Middle frontal gyrus (tissue), 1 donor: ENCODE measurements at regions not wholly inside any gene's neighbourhood (a gene's known extent, or its start where the extent isn't known, plus 50 kb on each side); places are given as distances from the start of the nearest gene placed in this dataset.

Experiments used
- DNase-seq: peaks from one replicate; pipeline ENCODE4 v3.0.0-alpha.2; 2015; ENCODE audit warnings: low spot score; ENCODE audit errors: extremely low spot score

DNA sequence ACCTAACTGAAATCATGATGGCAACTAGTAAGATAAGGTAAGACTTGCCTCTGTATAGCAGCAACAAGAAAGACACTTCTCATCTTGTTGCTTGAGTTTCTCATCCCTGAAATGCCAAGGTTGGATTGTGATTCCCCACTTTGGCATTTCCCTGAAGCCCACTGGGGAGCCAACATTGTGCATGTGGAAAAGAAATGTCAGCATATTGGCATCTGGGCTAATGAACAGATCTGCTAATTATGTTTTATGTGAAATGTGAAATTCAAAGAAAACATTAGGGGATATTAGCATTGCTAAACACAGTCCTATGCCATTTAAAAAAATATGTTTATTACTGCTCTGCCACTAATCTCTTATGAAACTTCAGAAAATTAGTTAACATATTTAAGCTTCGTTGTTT, 126.3 kb upstream of the PCSK2 start:
- no peak for DNase-seq

DNA sequence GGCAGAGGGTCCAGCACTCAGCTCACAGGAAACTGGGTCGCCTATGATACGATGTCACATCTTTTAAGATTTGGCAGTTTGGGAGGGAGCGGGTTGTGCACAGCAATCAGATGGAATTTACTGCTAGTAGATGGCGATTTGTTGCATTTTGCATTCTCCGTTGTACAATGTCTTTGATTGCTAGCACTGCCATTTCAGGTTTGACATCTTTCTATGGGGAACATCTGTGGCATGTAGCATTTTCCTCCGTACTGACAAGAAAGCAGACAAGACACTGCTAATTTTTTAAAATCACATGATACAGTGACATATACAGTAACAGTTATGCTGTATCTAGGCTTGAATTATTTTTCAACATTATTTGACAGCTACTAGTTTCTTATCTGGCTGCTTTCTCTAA, 119.7 kb upstream of the PCSK2 start:
- DNase-seq, result no peak

DNA sequence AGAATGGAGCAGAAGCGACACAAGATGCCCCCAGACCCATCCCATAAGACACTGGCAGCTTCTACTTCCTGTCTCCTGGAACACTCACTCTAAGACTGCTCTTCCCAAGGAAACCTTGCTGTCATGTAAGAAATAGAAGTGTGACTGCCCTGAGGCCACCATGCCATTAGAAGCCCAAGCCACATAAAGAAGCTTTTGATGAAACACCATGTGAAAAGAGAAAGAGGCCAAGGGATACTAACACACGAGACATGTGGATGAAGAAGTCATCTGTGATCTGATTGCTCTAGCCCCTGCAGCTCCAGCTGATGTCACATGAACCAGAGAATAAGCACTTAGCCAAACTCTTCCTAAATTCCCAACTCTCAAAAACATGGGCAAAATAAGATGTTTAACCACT, 117.9 kb upstream of the PCSK2 start:
- DNase-seq, result no peak

DNA sequence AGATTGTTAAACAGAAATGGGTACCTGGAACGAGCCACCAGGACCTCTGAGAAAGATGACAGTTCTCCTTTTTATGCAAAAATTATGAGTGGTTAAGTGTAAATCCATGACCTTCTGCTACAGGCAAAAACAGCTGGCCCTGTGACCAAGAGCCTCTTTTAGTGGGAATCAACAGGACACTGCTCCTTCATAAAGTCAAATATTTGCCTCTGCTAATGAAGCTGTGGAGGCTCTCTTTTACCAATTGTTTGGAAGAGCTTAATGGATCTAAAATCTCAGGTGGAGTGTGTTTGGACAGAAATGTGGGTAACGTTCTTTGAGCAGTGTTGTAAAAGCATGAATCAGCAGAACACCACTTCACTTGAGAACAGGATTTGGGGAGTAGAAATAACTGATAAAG, 117.5 kb upstream of the PCSK2 start:
- DNase-seq, result no peak

DNA sequence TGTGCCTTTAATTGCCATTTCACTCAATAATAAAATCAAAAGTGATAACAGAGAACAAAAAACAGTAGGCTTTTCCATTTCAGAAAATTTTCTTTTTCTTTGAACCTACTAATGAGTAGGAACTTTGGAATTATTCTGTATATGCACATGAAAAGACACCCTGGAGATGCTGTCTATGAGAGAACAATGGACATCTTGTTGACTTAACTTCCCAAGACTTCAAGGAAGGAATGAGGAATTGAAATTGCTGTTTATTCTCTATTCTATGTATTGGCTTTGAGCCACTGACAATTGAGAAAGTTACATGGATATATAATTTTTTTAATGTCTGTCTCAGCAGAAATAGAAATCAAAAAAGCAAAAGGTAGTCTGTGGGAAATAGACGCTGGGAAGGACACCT, 98.6 kb upstream of the PCSK2 start:
- DNase-seq, result no peak

DNA sequence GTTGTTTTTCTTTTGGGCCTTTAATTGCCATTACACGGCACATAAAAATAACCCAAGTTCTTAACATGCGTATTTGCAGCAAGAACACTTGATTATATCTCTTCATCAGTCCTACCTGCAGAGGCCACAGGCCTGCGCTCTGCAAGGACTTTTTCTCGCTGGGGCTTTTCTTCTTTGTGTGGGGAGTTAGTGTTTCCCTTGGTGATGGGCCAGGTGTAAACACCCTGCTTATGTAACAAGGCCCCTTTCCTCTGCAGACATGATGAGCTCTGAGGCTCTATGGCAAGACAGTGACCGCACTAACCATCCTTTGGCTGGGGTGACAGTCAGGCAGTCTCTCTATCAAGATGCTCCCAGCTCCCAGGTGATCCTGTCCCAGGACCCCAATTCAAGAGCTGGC, 97.8 kb upstream of the PCSK2 start:
- no peak for DNase-seq

DNA sequence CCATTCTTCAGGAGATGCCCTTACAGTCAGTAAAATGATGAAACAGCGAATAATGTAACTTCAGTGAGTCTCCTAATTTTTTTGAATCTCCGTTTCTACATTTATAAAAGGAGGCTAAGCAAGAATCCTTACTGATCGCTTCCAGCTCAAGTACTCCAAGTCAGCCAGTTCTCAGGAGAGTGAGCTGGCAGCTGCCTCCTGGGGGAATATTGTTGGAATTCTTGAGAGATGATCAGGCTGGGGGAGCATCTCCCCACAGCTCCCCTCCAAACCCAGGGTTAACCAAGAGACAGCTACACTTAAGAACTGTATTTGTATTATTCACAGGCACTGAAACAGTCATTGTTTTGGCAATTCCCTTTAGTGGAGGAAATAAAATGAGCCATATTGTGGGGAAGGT, 89.1 kb upstream of the PCSK2 start:
- no peak for DNase-seq

DNA sequence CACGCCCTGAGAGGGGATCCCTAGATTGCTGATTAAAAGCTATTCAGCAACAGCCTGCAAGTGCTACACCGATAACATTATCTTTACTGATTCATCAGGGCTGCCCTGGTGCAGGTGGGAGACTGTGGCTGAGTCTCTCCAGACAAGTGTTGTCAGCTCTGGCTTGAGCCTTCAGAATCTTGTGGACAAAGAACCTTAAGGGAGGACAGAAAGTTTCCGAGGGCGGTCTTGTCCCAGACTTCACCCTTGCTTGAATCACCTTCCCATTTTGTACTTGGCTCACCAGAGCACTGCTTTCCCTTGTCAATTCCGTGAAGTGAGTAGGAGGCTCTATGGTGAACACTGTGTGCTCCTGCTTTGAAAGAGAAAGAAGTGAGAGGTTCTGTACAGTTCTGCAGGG, 88.6 kb upstream of the PCSK2 start:
- DNase-seq, result peak; percentile 42

DNA sequence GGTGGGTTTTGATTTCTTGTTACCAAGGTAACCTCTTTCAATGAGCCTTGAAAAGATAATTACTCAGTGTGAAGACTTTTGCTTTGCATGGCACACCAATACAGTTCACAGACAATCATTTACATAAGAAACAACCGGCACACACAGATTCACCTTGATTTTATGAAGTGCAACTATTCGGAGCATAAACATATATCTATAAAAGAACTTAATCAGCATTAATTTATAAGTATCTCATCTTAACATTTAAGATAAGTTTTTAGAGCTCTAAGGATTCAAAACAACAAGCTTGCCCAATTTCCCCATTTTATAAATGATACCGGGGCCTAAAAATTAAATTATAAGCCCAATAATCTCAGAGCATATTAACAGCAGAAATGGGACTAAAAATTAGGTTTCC, 85.9 kb upstream of the PCSK2 start:
- DNase-seq, result no peak

DNA sequence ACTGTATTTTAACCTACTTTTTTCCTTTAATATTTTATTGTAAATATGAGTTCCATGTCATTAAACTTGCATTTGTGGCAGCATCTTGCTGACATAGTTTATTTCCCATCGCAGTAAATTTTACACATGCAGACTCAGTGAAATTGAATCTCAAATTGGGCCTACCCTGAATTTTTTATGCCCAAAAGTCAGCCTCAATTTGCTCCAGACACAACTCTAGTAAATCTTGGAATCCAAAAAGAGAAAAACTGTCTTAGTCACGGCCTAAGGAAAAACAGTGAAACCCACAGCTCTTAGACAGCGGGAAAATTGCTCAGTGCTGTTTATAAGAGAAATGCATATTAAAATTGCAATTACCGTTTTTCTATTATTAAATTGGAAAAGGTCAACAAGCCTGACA, 85.3 kb upstream of the PCSK2 start:
- no peak for DNase-seq

DNA sequence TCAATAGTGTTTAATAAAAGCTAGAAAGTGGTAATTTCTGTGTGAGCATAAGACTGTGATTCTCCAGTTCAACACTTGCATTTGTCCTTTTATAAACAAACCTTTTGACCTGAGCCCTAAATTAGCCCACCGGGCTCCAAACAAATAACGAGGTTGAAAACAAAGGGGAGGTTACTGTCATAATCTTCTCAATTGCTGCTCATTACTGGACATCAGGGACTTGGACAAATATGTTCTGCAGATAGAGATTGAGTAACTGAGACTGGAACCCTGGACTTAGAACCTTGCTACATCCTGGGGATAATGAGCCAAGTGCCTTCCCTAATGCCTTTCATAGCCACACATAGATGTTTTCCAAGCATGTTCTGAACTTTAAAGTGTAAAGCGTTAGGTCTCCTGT, 84.2 kb upstream of the PCSK2 start:
- DNase-seq, result no peak

DNA sequence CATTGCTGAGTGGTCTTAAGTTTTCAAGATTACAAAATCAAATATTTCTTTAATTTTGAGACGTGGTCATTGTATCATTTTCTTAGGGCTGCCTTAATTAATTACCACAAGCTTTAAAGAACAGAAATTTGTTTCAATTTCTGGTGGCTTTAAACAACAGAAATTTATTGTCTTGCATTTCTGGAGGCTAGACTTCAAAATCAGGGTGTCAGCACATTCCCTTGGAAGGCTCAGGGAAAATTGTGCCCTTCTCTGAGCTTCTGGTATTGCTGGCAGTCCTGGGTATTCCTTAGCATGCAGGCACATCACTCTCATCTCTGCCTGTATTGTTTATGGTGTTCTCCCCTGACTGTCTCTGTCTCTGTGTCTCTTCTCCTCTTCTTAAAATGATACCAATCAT, 76.0 kb upstream of the PCSK2 start:
- DNase-seq, result no peak

DNA sequence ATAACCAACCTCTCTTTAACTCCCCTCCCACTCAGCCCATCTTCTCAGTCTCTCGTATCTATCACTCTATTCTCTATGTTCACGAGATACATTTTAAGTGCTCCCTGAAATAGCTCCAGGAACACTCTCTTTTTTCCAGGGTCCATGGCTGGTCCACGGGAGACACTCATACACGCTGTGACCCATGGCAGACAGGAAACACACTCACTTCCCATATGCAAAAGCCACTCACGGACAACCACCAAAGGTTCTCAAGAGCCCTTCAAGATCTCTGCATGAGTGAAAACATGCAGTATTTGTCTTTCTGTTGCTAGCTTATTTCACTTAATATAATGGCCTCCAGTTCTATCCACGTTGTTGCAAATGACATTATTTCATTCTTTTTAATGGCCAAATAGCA, 71.4 kb upstream of the PCSK2 start:
- no peak for DNase-seq

DNA sequence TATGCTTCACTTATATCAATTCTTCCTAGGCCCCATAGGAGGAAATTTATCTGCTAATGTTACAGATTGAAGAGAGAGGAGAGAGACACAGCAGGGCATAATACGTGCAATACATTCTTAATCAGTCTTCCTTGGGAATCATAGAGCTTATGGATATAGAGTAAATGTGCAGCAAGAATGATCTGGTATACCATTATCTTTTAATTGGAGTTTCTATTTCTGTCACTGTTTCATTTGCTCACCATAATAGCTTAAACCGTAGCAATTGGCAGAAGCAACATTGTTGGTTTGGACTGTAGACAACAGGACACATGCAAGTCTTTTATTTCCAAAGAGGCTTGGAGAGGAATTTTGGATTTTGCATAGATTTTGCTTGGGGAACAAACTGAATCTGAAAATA, 68.1 kb upstream of the PCSK2 start:
- DNase-seq, result no peak

DNA sequence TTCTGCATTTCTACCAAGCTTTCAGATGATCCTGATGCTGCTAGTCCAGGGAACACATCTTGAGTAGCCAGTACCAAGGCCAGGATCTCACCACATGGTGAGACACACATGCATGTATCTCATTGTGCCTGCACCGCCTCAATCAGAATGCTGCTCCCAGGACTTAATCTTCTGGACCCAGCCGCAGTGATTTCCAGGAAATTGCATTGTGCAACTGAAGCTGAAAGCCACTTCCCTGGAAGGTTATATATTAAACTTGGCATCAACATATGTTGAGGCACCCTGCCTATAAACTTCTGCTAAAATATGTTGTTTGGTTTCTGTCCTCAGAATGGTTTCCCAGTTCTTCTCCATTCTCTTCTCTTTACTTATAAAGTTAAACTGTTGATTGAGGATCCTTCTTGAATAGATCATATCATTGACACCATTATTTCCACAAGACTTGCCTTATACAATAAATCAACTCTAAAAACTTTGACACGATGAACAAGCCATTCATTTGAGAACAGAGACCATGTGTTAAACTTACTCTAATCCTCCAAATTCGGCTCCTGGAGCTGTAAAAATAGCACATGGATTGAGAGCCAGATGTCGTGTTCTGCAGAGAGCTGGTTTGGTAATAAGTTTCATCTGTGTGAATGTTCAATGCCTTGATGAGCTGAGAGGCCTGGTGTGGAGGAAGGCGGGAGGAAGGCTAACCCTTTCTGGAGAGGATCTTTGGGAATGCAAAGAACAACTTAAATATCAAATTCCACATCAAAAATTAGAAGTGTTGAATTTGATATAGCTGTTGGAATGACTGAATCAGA, 65.0 kb upstream of the PCSK2 start:
- DNase-seq, result peak; percentile 20

DNA sequence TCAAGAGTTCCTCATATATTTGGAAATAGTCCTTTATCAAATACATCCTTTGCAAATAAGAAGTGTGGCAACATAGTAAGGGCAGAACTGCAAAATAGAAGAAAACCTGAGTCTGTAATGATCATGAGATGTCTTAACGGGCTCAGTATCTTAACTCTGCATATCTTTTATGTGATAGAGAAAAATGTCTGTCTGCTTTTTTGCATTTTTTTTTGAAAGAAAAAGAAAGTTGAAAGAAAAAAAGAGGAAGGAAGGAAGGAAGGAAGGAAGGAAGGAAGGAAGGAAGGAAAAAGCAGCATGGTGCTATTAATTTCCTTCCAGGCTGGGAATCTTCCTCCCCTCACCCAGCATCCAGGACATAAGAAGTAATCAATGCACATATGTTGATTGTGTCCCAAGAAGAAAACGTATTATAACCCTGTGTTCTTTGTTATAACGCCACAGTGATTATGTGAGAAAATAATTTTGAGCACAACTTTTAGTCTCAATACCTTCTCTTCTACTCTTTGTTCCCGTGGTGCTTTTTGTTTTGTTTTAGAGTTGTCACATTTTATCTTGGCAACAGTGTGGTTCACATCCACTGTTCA, 58.7 kb upstream of the PCSK2 start:
- DNase-seq, result no peak

DNA sequence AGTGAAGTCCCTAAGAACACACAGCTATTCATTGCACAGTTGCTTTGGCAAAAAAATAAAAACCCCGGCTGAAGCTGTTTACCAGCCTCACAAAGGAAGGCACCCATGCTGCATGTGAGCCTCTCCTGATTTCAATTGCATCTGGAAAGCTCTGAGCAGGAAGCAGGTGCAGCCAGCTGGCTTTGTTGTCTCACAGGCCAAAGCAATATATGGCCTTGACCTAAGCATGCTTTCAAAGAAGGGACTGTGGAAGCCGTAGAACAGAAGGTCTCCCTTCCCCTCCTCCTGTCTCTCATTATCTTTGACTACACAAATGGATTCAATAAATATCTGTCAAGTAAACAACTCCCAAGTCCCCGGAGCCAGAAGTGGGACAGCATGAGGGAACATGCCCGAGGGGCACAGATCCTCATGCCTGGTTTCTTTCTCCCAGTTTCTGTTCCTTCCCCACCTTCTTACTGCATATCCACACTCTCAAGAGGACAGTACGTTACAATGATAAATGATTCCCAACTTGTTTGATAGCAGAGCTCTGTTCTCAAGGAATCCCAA, 57.2 kb upstream of the PCSK2 start:
- DNase-seq, result no peak

DNA sequence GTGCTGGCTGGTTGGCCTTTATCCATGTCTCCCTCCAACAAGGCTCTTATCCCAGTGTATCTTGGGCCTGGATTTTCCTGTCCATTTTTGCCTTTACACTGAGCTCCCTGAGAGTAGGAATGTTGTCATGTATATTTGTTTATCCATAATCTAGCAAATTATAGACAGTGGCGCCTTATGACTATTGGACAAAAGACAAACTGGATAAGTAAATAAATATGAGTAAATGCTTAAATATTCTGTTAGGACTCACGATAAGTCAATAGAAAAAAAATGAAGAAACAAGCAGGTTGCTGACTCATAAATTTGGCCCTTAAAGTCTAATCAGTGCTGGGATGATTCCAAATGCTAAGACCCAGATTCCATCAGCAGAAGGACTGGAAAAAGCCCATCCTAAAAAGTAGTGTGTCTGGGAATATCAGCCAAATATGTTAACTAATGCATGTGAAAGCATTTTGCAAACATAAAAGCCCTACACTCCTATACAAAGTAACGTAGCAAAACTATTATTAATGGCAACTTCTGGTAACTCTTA, 55.0 kb upstream of the PCSK2 start:
- no peak for DNase-seq

DNA sequence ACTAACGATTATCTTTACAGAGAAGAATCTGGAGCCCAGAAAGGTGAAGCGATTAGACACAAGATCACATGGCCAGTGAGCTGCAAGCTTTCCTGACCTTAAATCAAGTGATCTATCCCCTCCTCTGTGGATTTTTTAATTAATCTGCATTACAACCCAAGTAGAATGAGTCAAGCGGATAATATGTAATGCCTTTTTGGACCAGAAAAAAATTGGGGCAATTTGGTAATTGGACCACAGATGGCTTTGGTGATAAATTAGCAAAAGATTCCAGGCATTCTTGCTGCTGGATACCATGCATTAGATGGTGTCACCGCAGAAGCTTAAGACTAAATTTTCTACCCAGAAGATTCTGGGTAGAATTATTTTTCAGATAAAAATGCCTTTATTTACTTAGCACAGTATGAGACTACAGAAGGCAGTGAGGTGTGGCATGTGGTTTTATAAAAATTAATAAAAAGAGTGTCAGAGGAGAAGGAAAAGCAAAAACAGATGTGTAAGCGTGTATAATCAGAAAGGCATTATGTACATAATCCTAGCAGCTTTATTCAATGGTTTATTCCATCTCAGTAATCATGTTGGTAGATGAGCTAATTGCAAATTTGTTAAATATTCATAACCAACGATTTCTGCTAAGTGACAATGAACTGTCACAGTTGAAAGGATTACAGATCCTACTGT, 53.9 kb upstream of the PCSK2 start:
- DNase-seq, result no peak
